GM19238 (cell line): ENCODE measurements at regions not wholly inside any gene's neighbourhood (a gene's known extent, or its start where the extent isn't known, plus 50 kb on each side); places are given as distances from the start of the nearest gene placed in this dataset.

Source experiments
- DNase-seq: peaks from one replicate; pipeline ENCODE4 v3.0.0; 2011; ENCODE audit warnings: low spot score; ENCODE audit not compliant: insufficient read length

GRCh38 chr11:127521413-127521812 lies 520.8 kb upstream of the KIRREL3 start:
- no peak for DNase-seq

DNA sequence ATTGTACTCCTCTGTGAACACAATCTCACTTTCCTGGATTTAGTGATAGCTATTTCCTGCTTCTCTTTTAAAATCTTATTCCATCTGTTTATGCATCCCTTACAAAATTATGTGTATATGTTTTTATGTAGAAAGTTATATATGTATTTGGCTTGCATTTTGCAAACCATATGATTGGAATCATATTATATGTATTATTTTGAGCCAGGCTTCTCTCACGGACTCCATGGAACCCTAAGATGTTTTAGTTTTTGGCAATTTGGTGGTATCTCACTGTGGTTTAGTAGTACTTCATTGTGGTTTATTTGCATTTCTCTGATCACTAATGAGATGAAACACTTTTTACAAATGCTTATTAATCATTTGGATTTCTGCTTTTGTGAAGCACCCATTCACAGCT lies 507.3 kb upstream of the KIRREL3 start:
- no peak for DNase-seq

GRCh38 chr11:127506647-127507046 lies 506.1 kb upstream of the KIRREL3 start:
- no peak for DNase-seq

DNA sequence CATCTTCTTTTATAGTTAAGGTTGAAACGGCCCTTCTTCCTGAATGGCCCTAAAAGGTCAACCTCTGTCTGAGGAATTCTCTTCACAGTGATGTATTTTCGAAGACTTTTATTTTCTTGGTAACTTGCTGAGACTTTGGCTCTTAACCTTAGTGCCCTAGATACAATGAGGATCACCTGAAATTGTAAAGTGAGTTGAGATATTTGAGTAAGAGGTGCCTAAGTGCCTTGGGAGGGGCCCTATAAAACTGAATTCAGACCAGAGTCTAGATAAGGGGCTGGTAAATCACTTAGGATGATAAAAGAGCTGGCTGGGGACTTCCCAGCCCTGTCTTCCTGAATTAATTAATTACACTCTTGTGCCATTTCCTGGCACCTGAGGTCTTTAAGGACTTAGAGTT lies 505.6 kb upstream of the KIRREL3 start:
- DNase-seq: no peak

GRCh38 chr11:127496165-127496564 lies 495.6 kb upstream of the KIRREL3 start:
- no peak for DNase-seq

DNA sequence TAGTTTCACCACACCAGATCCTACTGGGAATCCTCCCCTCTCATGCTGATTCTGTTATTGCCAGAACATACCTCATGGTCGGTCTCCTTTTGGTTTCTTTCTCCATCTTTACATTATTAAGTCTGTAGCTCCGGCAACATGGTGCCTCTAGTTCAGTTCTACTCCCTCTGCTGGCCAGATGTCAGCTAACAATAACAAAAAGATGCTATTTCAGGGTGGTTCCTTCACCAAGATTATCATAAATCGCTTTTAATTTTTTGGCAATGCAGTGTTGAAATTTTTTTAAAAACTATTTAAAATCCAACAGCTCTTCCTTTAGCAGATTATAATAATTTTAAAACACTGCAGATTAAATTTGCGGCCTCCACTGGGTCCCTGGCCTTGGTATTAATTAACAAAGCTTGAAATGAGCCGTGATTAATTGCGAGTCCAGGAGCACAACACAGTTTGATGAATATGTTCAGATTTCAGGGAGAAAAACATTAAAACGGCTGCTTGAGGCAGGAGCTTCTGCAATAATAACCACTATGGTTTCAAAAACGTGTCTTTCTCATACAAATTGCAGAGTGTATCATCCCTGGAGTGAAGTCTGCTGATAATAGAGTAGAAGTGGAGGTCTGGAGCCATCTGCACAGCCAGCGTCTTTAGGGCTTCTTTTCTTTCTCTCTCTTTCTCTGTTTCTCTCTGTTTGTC lies 492.9 kb upstream of the KIRREL3 start:
- DNase-seq: no peak

- DNase-seq: no peak
Observed at GRCh38 chr11:127492029-127492428, 491.5 kb upstream of the KIRREL3 start.

DNA sequence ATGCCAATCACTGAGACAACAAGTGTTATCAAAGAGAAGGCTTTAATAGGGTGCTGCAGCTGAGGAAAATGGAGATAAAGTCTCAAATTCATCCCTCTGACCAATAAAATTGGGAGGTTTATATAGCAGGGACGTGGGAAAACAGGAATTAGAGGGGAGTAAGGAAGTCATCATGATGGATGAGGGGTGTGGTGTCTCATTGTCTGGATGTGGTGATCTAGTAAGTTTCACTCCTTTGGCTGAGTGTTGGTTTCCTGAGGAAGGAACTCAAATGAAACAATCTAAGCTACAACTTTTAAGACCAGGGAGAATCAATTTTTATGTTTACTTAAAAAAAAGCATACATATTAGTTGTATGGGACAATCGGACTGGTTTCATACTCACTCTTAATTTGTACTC lies 491.0 kb upstream of the KIRREL3 start:
- DNase-seq: no peak

DNA sequence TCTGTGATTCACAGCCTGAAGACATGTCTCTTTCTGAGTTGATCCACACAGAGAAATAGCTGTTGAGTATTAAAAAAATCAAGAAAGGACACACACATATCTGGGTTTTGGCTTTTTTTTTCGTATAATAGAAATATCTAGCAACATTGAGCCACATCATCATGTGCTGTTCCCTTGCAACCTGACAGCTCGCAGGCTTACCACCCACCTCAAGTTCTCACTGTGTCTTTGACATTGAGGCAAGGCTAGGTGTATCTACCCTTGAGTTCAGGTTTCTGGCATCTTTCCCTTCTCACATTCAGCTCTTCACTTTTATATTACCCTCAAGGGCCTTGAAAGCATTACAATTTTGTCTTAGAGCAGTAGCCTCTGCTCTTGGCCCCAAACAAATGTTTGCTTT lies 490.3 kb upstream of the KIRREL3 start:
- no peak for DNase-seq

DNA sequence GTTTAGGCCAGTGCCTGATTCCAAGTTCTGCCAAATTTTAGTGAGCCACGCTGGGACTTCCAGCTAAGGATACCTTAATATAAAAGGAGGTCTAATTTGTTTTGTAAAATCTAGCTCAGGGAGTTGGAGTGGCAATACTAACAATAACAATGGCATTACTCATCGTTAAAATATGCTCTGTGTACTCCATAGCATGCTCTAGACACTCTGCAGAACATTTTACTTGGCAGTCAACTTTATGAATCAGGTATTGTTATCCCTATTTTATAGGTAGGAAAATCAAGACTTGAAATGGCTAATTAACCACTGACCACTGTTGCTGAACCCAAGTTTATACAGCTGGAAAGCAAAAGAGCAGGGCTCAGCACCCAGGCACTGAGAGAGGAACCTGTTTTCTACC lies 485.0 kb upstream of the KIRREL3 start:
- no peak for DNase-seq

GRCh38 chr11:127481391-127481790 lies 480.8 kb upstream of the KIRREL3 start:
- no peak for DNase-seq

GRCh38 chr11:127478826-127479225 lies 478.3 kb upstream of the KIRREL3 start:
- no peak for DNase-seq

GRCh38 chr11:127474766-127475165 lies 474.2 kb upstream of the KIRREL3 start:
- DNase-seq: no peak

GRCh38 chr11:127472505-127472904 lies 471.9 kb upstream of the KIRREL3 start:
- DNase-seq: no peak

GRCh38 chr11:127471662-127472061 lies 471.1 kb upstream of the KIRREL3 start:
- no peak for DNase-seq

GRCh38 chr11:127470306-127470884 lies 469.8 kb upstream of the KIRREL3 start:
- DNase-seq: peak; percentile 2

DNA sequence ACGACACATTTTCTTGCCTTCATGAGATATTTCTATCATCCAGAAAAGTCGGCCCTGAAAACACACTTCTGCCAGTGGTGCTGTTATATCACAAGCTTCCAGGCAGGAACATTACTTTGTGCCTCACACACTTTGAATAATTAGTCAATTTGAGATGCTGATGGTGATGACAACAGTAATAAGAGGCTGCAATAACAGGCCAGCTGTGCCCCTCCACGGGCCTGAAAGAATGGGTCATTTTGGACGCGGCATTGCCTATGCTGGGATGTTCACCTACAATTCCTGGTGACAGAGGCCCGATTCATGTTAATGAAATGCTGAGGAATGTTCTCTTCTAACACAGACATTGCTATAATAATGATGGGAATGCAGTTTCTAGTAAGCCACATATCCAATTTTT lies 463.8 kb upstream of the KIRREL3 start:
- DNase-seq: no peak

DNA sequence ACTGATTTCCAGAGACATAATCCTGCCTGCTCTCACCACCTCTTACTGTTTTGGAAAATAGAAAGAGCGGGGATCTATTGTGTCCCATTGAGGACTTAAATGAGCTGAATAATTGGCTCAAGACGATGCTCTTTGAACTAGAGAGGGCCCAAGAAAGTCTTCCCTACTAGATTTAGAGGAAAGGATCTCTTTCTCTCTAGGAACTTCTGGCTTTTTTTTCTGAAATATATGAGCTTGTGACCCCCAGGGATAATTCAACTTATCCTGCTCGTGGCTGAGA lies 461.4 kb upstream of the KIRREL3 start:
- DNase-seq: no peak

DNA sequence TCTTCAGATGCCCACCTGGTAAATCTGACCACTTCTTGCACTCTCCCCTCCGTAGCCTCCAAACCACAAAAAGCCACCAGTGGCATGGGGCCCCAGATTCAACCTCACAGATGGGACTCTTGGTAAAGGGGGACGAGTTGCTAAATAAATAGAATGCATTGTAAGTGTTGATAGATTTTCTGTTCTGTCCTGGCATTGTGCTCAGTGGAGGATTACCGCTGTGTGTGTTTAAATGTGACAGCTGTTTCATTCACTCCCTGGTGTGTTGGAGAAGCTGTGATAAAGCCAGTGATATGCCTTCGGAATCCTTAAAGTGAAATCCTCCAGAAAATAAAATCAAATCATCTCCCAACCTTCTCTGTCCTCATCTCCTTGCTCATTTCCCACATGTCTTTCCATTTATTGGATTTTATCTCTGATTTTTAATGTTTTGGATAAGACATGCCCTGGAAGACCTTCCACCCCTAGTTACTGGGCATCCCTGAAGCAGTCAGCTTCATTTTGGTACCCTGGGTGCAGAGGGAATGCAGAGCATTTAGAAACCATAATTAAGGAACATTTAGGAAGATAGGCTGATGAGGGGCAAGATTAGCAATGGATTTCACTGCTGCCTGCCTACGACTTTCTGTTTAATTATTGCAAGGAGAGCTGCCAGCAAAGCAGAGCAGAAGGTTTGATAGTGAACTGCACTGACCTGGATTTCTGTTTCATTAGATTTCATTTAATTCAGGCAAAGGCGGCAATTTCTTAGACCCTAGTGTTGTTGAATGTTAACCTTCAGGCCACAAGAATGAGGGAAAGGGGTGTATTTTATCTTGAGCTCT lies 460.9 kb upstream of the KIRREL3 start:
- DNase-seq: no peak

DNA sequence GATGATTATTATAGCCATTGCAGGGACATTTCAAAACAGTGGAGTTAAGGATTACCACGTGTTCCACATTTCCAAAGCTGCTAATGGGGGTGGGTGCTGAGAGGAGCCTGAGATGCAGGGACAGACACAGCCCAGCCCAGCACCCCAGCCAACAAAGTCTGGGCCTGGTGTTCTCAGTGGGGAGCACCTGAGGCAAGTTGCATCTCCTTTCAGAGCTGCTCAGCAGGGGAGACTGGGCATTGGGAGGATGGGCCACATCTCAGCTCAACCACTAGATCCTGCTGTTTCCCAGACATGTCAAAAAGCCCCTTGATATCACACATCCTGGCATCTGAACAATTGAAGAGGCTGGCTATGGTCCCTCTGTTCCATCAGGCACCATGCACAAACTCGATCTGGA lies 458.0 kb upstream of the KIRREL3 start:
- no peak for DNase-seq

- no peak for DNase-seq
Observed at GRCh38 chr11:127454856-127455255, 454.3 kb upstream of the KIRREL3 start.

DNA sequence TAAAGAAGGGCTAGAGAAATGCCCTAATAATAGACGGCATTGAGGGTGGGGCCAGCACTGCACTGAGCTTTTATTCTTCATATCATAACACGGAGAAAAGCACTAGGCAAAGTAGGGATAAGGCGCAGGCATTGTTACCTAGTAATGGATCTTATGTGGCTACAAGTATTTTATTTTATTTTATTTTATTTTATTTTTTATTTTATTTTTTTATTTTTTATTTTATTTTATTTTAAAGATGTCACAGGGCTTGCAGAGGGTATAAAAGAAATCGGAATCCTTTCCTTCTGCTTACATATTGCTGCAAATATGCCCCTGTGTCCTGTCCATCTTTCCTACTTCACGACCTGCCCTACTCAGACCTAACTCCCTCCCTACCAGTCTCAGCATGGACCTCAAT lies 452.0 kb upstream of the KIRREL3 start:
- no peak for DNase-seq

DNA sequence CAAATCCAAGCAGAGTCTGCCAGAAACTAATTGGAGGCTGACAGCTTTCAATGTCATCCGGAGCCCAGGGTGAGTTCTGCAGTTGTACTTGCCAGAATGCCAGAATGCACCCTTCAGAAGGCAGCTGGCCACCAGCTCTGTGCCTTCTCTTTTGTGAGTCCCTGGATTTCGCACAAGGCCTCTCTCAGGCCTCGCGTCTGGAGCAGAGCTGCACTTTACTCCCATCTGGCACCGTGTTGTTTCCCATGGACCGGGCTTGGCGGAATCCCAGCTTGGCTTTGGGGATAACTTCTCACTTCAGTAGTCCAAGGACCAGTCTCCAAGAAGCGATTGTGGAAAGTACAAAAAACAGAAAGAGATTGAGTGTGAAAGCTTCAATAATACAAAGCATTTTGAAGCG lies 451.3 kb upstream of the KIRREL3 start:
- DNase-seq: no peak
